WTC11 (cell line): ENCODE measurements at regions not wholly inside any gene's neighbourhood (a gene's known extent, or its start where the extent isn't known, plus 50 kb on each side); places are given as distances from the start of the nearest gene placed in this dataset.

Experiments
- ATAC-seq: fragments of 200-7000 bp; cut with Tn5 transposase; 2 replicates; pipeline ENCODE4 v1.10.0; 2021; ENCODE audit warnings: mild to moderate bottlenecking, moderate library complexity
- CTCF ChIA-PET: fragments of 300-600 bp; sonication (Branson Sonifier 250); formaldehyde crosslinking; loops from one replicate; lab custom pipeline; 2021; ENCODE audit warnings: antibody characterized with exemption; lab: Charles Lee
- POLR2A ChIA-PET: fragments of 350-600 bp; sonication (Branson Sonifier 250); formaldehyde crosslinking; loops from one replicate; lab custom pipeline; 2021; ENCODE audit warnings: antibody characterized with exemption; lab: Charles Lee
- DNase-seq: peaks from one replicate; pipeline ENCODE4 v3.0.0; 2021; ENCODE audit warnings: low spot score
- H3K27ac Mint-ChIP-seq: 2 replicates; pipeline ENCODE4 v1.8.0; 2021; ENCODE audit warnings: mixed read lengths
- H3K27me3 Mint-ChIP-seq: 2 replicates; pipeline ENCODE4 v1.8.0; 2021; ENCODE audit warnings: low read depth, mild to moderate bottlenecking, moderate library complexity, mixed read lengths
- H3K36me3 Mint-ChIP-seq: 2 replicates; pipeline ENCODE4 v1.8.0; 2021; ENCODE audit warnings: mixed read lengths
- H3K4me1 Mint-ChIP-seq: 2 replicates; pipeline ENCODE4 v1.8.0; 2022; ENCODE audit warnings: mixed read lengths
- H3K4me3 Mint-ChIP-seq: 2 replicates; pipeline ENCODE4 v1.8.0; 2021; ENCODE audit warnings: mild to moderate bottlenecking, moderate library complexity, mixed read lengths
- H3K9me3 Mint-ChIP-seq: 2 replicates; pipeline ENCODE4 v1.8.0; 2021; ENCODE audit warnings: mixed read lengths
- ATF2 ChIP-seq: sonication (generic); formaldehyde crosslinking; IDR thresholded peaks from 2 replicates; pipeline ENCODE4 v1.8.1; 2022; ENCODE audit warnings: low read depth, missing genetic modification reagents, borderline replicate concordance
- ATF3 ChIP-seq: sonication (generic); formaldehyde crosslinking; conservative IDR thresholded peaks from 2 replicates; pipeline ENCODE4 v1.8.1; 2022; ENCODE audit warnings: mild to moderate bottlenecking, missing genetic modification reagents
- CTCF ChIP-seq: fragments of 200-600 bp; IDR thresholded peaks from 2 replicates; pipeline ENCODE4 v1.8.0; 2022; ENCODE audit warnings: antibody characterized with exemption
- E2F5 ChIP-seq: sonication (generic); formaldehyde crosslinking; IDR thresholded peaks from 2 replicates; pipeline ENCODE4 v1.8.1; 2022; ENCODE audit warnings: mild to moderate bottlenecking, moderate library complexity, missing genetic modification reagents
- FOXP4 ChIP-seq: sonication (generic); formaldehyde crosslinking; IDR thresholded peaks from 2 replicates; pipeline ENCODE4 v1.8.0; 2022; ENCODE audit warnings: mild to moderate bottlenecking, missing genetic modification reagents
- JAZF1 ChIP-seq: fragments of 250-450 bp; sonication (Bioruptor Pico); IDR thresholded peaks from 2 replicates; pipeline ENCODE4 v1.9.0; 2021; ENCODE audit warnings: moderate library complexity, mild to moderate bottlenecking, inconsistent platforms
- MYBL2 ChIP-seq: sonication (generic); formaldehyde crosslinking; IDR thresholded peaks from 2 replicates; pipeline ENCODE4 v1.8.1; 2023; ENCODE audit warnings: mild to moderate bottlenecking, moderate library complexity, missing genetic modification reagents
- NFATC4 ChIP-seq: fragments of 250-450 bp; sonication (Bioruptor Pico); IDR thresholded peaks from 2 replicates; pipeline ENCODE4 v1.9.0; 2021; ENCODE audit warnings: mild to moderate bottlenecking
- NR1H2 ChIP-seq: sonication (generic); formaldehyde crosslinking; IDR thresholded peaks from 2 replicates; pipeline ENCODE4 v1.9.0; 2021; ENCODE audit warnings: mild to moderate bottlenecking, moderate library complexity, missing genetic modification reagents
- PREB ChIP-seq: sonication (generic); formaldehyde crosslinking; IDR thresholded peaks from 2 replicates; pipeline ENCODE4 v1.8.1; 2022; ENCODE audit warnings: mild to moderate bottlenecking, missing genetic modification reagents, moderate library complexity, borderline replicate concordance
- PRRX2 ChIP-seq: fragments of 250-450 bp; sonication (Bioruptor Pico); IDR thresholded peaks from 2 replicates; pipeline ENCODE4 v1.8.0; 2021; ENCODE audit warnings: mild to moderate bottlenecking
- SMAD4 ChIP-seq: sonication (generic); formaldehyde crosslinking; IDR thresholded peaks from 2 replicates; pipeline ENCODE4 v1.8.0; 2022; ENCODE audit warnings: mild to moderate bottlenecking, missing genetic modification reagents
- SP1 ChIP-seq: sonication (generic); formaldehyde crosslinking; conservative IDR thresholded peaks from 2 replicates; pipeline ENCODE4 v1.8.1; 2022; ENCODE audit warnings: missing genetic modification reagents
- STAT6 ChIP-seq: sonication (generic); formaldehyde crosslinking; conservative IDR thresholded peaks from 2 replicates; pipeline ENCODE4 v1.8.1; 2023; ENCODE audit warnings: mild to moderate bottlenecking, low read depth, missing genetic modification reagents, moderate library complexity
- TEAD4 ChIP-seq: sonication (generic); formaldehyde crosslinking; IDR thresholded peaks from 2 replicates; pipeline ENCODE4 v1.8.0; 2022; ENCODE audit warnings: mild to moderate bottlenecking, missing genetic modification reagents
- TP53 ChIP-seq: sonication (generic); formaldehyde crosslinking; IDR thresholded peaks from 2 replicates; pipeline ENCODE4 v1.8.1; 2023; ENCODE audit warnings: mild to moderate bottlenecking, missing genetic modification reagents
- ZMAT4 ChIP-seq: fragments of 250-450 bp; sonication (Bioruptor Pico); IDR thresholded peaks from 2 replicates; pipeline ENCODE4 v1.9.0; 2021; ENCODE audit warnings: mild to moderate bottlenecking
- ZNF138 ChIP-seq: sonication (generic); formaldehyde crosslinking; conservative IDR thresholded peaks from 2 replicates; pipeline ENCODE4 v1.8.1; 2022; ENCODE audit warnings: mild to moderate bottlenecking, moderate library complexity, missing genetic modification reagents
- ZNF232 ChIP-seq: sonication (generic); formaldehyde crosslinking; IDR thresholded peaks from 2 replicates; pipeline ENCODE4 v1.8.0; 2022; ENCODE audit warnings: mild to moderate bottlenecking, missing genetic modification reagents
- ZNF281 ChIP-seq: sonication (generic); formaldehyde crosslinking; IDR thresholded peaks from 2 replicates; pipeline ENCODE4 v1.8.0; 2023; ENCODE audit warnings: mild to moderate bottlenecking, missing genetic modification reagents
- ZNF416 ChIP-seq: fragments of 250-450 bp; sonication (Bioruptor Pico); IDR thresholded peaks from 2 replicates; pipeline ENCODE4 v1.9.0; 2021; ENCODE audit warnings: mild to moderate bottlenecking, inconsistent platforms
- ZNF671 ChIP-seq: fragments of 250-450 bp; sonication (Bioruptor Pico); IDR thresholded peaks from 2 replicates; pipeline ENCODE4 v1.8.0; 2021; ENCODE audit warnings: mild to moderate bottlenecking

GRCh38 chrX:109266034-109266433 is 215.9 kb downstream of the GUCY2F start:
- ATAC-seq (no peak), DNase-seq (no peak)
- TF ChIP-seq STAT6 (CRISPR knock-in tag) (no peak), MYBL2 (no peak), ZNF138 (CRISPR knock-in tag) (no peak), NFATC4 (CRISPR knock-in tag) (no peak), SMAD4 (CRISPR knock-in tag) (no peak), TEAD4 (CRISPR knock-in tag) (no peak)
- Mint-ChIP-seq H3K9me3 (0 out of 2 replicates have a peak, but pooled peaks cover 4% of the 10 kb centered on the region), H3K27ac (no peak overlapping the region), H3K36me3 (no peaks in the 10 kb centered on the region), H3K4me3 (no peak overlapping the region), H3K27me3 (no peaks in the 10 kb centered on the region), H3K4me1 (no peaks in the 10 kb centered on the region)
- ChIA-PET POLR2A (no interaction called here), CTCF (no interaction called here)

GRCh38 chrX:109264878-109265277 is 217.0 kb downstream of the GUCY2F start:
- Mint-ChIP-seq H3K4me1 (no peaks in the 10 kb centered on the region), H3K27ac (no peak overlapping the region), H3K27me3 (no peaks in the 10 kb centered on the region), H3K9me3 (0 out of 2 replicates have a peak, but pooled peaks cover 4% of the 10 kb centered on the region), H3K36me3 (no peaks in the 10 kb centered on the region), H3K4me3 (no peak overlapping the region)
- DNase-seq (no peak), ATAC-seq (no peak)
- CTCF ChIA-PET, result no interaction called here
- TF ChIP-seq TP53 (no peak), ATF2 (CRISPR knock-in tag) (no peak), PRRX2 (no peak), JAZF1 (CRISPR knock-in tag) (no peak), ATF3 (CRISPR knock-in tag) (no peak), ZMAT4 (CRISPR knock-in tag) (no peak), PREB (CRISPR knock-in tag) (no peak), NR1H2 (no peak), SP1 (CRISPR knock-in tag) (no peak), FOXP4 (CRISPR knock-in tag) (no peak), ZNF232 (CRISPR knock-in tag) (no peak), ZNF416 (CRISPR knock-in tag) (no peak), ZNF671 (CRISPR knock-in tag) (no peak), ZNF281 (CRISPR knock-in tag) (no peak), E2F5 (CRISPR knock-in tag) (no peak), CTCF (no peak), NFATC4 (CRISPR knock-in tag) (no peak)
- POLR2A ChIA-PET, result no interaction called here
